ENCODE measurements at regions not wholly inside any gene's neighbourhood (a gene's known extent, or its start where the extent isn't known, plus 50 kb on each side); places are given as distances from the start of the nearest gene placed in this dataset.

- no peak overlapping the region for H3K4me3 ChIP-seq (ENCODE audit: low read length in 3 of 3)
- DNase-seq (no peak), FAIRE-seq (no peak)
- no peak overlapping the region for H3K27ac ChIP-seq (ENCODE audit: low read depth in 2 of 2, low read length in 2 of 2)
- no peaks in the 10 kb centered on the region for H3K9me3 ChIP-seq (ENCODE audit: control insufficient read depth in 2 of 3, insufficient read depth in 1 of 3, low read length in 3 of 3)
- no peak for TF ChIP-seq CTCF (IDR thresholded peaks at IDR 0.05; ENCODE audit: borderline replicate concordance, extremely low read depth, insufficient read depth)
- H3K36me3 ChIP-seq (ENCODE audit: control insufficient read depth in 2 of 3, insufficient read depth in 3 of 3, low read length in 3 of 3): no peaks in the 10 kb centered on the region
- H3K4me1 ChIP-seq (ENCODE audit: control insufficient read depth in 2 of 3, insufficient read depth in 2 of 3, low read depth in 1 of 3, low read length in 3 of 3): no peaks in the 10 kb centered on the region
- intact Hi-C loops (cut with DNase I): no loop called here
- H3K9ac ChIP-seq (ENCODE audit: low read length in 3 of 3): no peak overlapping the region
- H3K27me3 ChIP-seq (ENCODE audit: control insufficient read depth, insufficient read depth, low read length): no peaks in the 10 kb centered on the region
Measured at GRCh38 chr6:44567406-44567805, 179.9 kb downstream of the CDC5L start.

- DNase-seq (no peak), FAIRE-seq (no peak)
- intact Hi-C loops (cut with DNase I): no loop called here
- H3K9me3 ChIP-seq (ENCODE audit: control insufficient read depth in 2 of 3, insufficient read depth in 1 of 3, low read length in 3 of 3): no peaks in the 10 kb centered on the region
- H3K4me3 ChIP-seq (ENCODE audit: low read length in 3 of 3): no peak overlapping the region
- H3K9ac ChIP-seq (ENCODE audit: low read length in 3 of 3): no peak overlapping the region
- H3K27me3 ChIP-seq (ENCODE audit: control insufficient read depth, insufficient read depth, low read length): no peaks in the 10 kb centered on the region
- no peaks in the 10 kb centered on the region for H3K4me1 ChIP-seq (ENCODE audit: control insufficient read depth in 2 of 3, insufficient read depth in 2 of 3, low read depth in 1 of 3, low read length in 3 of 3)
- H3K36me3 ChIP-seq (ENCODE audit: control insufficient read depth in 2 of 3, insufficient read depth in 3 of 3, low read length in 3 of 3): no peaks in the 10 kb centered on the region
- no peak overlapping the region for H3K27ac ChIP-seq (ENCODE audit: low read depth in 2 of 2, low read length in 2 of 2)
- TF ChIP-seq CTCF (IDR thresholded peaks at IDR 0.05; ENCODE audit: borderline replicate concordance, extremely low read depth, insufficient read depth): no peak
Measured at GRCh38 chr6:44569131-44569530, 181.6 kb downstream of the CDC5L start.

GRCh38 chr6:44569931-44570385 is 182.5 kb downstream of the CDC5L start:
- no peak overlapping the region for H3K4me3 ChIP-seq (ENCODE audit: low read length in 3 of 3)

More at GRCh38 chr6:44569931-44570385, 182.5 kb downstream of the CDC5L start:
- intact Hi-C loops (cut with DNase I): no loop called here
- no peaks in the 10 kb centered on the region for H3K36me3 ChIP-seq (ENCODE audit: control insufficient read depth in 2 of 3, insufficient read depth in 3 of 3, low read length in 3 of 3)
- peak; percentile 35 to 79 (median 44) for DNase-seq
- no peak overlapping the region for H3K27ac ChIP-seq (ENCODE audit: low read depth in 2 of 2, low read length in 2 of 2)
- H3K27me3 ChIP-seq (ENCODE audit: control insufficient read depth, insufficient read depth, low read length): no peaks in the 10 kb centered on the region
- no peaks in the 10 kb centered on the region for H3K4me1 ChIP-seq (ENCODE audit: control insufficient read depth in 2 of 3, insufficient read depth in 2 of 3, low read depth in 1 of 3, low read length in 3 of 3)
- no peak for TF ChIP-seq CTCF (IDR thresholded peaks at IDR 0.05; ENCODE audit: borderline replicate concordance, extremely low read depth, insufficient read depth)
- no peaks in the 10 kb centered on the region for H3K9me3 ChIP-seq (ENCODE audit: control insufficient read depth in 2 of 3, insufficient read depth in 1 of 3, low read length in 3 of 3)
- no peak for FAIRE-seq
- H3K9ac ChIP-seq (ENCODE audit: low read length in 3 of 3): no peak overlapping the region

Data from kidney (tissue), 13 donors.